GM06990 (cell line): ENCODE measurements at regions not wholly inside any gene's neighbourhood (a gene's known extent, or its start where the extent isn't known, plus 50 kb on each side); places are given as distances from the start of the nearest gene placed in this dataset.
"Not testable (repeated sequence)": the region's sequence is repeated elsewhere in the genome, so short reads cannot be mapped to it uniquely, and the experiment has no call there.

Source experiments
- DNase-seq: peaks from one replicate; pipeline ENCODE4 v3.0.0-alpha.2; 2011; ENCODE audit not compliant: insufficient read length; ENCODE audit errors: extremely low read depth
- H3K27me3 ChIP-seq: replicated peaks from 2 replicates; pipeline ENCODE4 v1.6.0; 2011; ENCODE audit warnings: low read length; ENCODE audit not compliant: control insufficient read depth, insufficient read depth
- H3K36me3 ChIP-seq: 2 replicates; pipeline ENCODE4 v1.5.1; 2011; ENCODE audit warnings: low read length; ENCODE audit not compliant: control insufficient read depth, insufficient read depth
- H3K4me3 ChIP-seq: replicated peaks from 2 replicates; pipeline ENCODE4 v1.5.1; 2011; ENCODE audit warnings: low read depth, mild to moderate bottlenecking, control low read depth, low read length
- CTCF ChIP-seq: IDR thresholded peaks from 2 replicates; pipeline ENCODE4 v1.5.1; 2011; ENCODE audit warnings: low read length, control low read depth, mild to moderate bottlenecking, inconsistent platforms; ENCODE audit not compliant: insufficient read depth, poor library complexity, severe bottlenecking

- DNase-seq: no peak
- no peak overlapping the region for H3K4me3 ChIP-seq
- H3K27me3 ChIP-seq: no peaks in the 10 kb centered on the region
- TF ChIP-seq CTCF: no peak
- H3K36me3 ChIP-seq: no peaks in the 10 kb centered on the region
Observed at GRCh38 chrX:1877780-1878179, 262.9 kb downstream of the ASMT start.

- H3K4me3 ChIP-seq, H3K27me3 ChIP-seq, DNase-seq, H3K36me3 ChIP-seq: not testable (repeated sequence)
Observed at GRCh38 chrX:1880884-1881817, 266.3 kb downstream of the ASMT start.

GRCh38 chrX:1883772-1884171, 268.9 kb downstream of the ASMT start:
- Histone ChIP-seq H3K4me3 (no peak overlapping the region), H3K36me3 (no peaks in the 10 kb centered on the region), H3K27me3 (no peaks in the 10 kb centered on the region)
- DNase-seq: no peak
- no peak for TF ChIP-seq CTCF

GRCh38 chrX:1884446-1884845, 269.6 kb downstream of the ASMT start:
- no peak for DNase-seq
- Histone ChIP-seq H3K36me3 (no peaks in the 10 kb centered on the region), H3K4me3 (no peak overlapping the region), H3K27me3 (no peaks in the 10 kb centered on the region)
- no peak for TF ChIP-seq CTCF

GRCh38 chrX:1885116-1885515, 270.3 kb downstream of the ASMT start:
- no peak for DNase-seq
- no peak overlapping the region for H3K4me3 ChIP-seq
- no peaks in the 10 kb centered on the region for H3K27me3 ChIP-seq
- no peaks in the 10 kb centered on the region for H3K36me3 ChIP-seq
- TF ChIP-seq CTCF: no peak

- not testable (repeated sequence) for DNase-seq, H3K36me3 ChIP-seq, H3K27me3 ChIP-seq, H3K4me3 ChIP-seq
Observed at GRCh38 chrX:1888305-1888704, 273.4 kb downstream of the ASMT start.

GRCh38 chrX:1894026-1894294, 279.1 kb downstream of the ASMT start:
- H3K27me3 ChIP-seq: no peaks in the 10 kb centered on the region
- DNase-seq: no peak
- no peak overlapping the region for H3K4me3 ChIP-seq
- H3K36me3 ChIP-seq: no peaks in the 10 kb centered on the region
- no peak for TF ChIP-seq CTCF
